Trophoblast cell (in vitro differentiated cells and primary cell): ENCODE measurements at regions not wholly inside any gene's neighbourhood (a gene's known extent, or its start where the extent isn't known, plus 50 kb on each side); places are given as distances from the start of the nearest gene placed in this dataset.

ENCODE experiments used
- DNase-seq, 2 donors: peaks; one replicate each; pipeline ENCODE4 v3.0.0-alpha.2; 2016
- H2AFZ ChIP-seq: 2 replicates; pipeline ENCODE4 v1.6.1; 2013; ENCODE audit warnings: low read length, moderate library complexity, mild to moderate bottlenecking; ENCODE audit not compliant: insufficient read depth, poor library complexity
- H2AK5ac ChIP-seq: 2 replicates; pipeline ENCODE4 v1.6.1; 2013; ENCODE audit warnings: mild to moderate bottlenecking, low read length
- H2BK120ac ChIP-seq: 2 replicates; pipeline ENCODE4 v1.6.1; 2013; ENCODE audit warnings: low read length, mild to moderate bottlenecking, moderate library complexity; ENCODE audit not compliant: insufficient read depth, poor library complexity
- H2BK12ac ChIP-seq: 2 replicates; pipeline ENCODE4 v1.6.1; 2013; ENCODE audit warnings: mild to moderate bottlenecking, low read length, moderate library complexity
- H2BK5ac ChIP-seq: 2 replicates; pipeline ENCODE4 v1.6.1; 2013; ENCODE audit warnings: low read length, low read depth, moderate library complexity, mild to moderate bottlenecking; ENCODE audit not compliant: poor library complexity
- H3K14ac ChIP-seq: 2 replicates; pipeline ENCODE4 v1.6.1; 2013; ENCODE audit warnings: mild to moderate bottlenecking, low read length
- H3K18ac ChIP-seq: 2 replicates; pipeline ENCODE4 v1.6.1; 2013; ENCODE audit warnings: mild to moderate bottlenecking, low read length
- H3K23ac ChIP-seq: 2 replicates; pipeline ENCODE4 v1.6.1; 2013; ENCODE audit warnings: low read length
- H3K27ac ChIP-seq: 2 replicates; pipeline ENCODE4 v1.5.1; 2013; ENCODE audit warnings: low read depth, mild to moderate bottlenecking, inconsistent platforms, low read length, moderate library complexity
- H3K27me3 ChIP-seq: 2 replicates; pipeline ENCODE4 v1.6.1; 2013; ENCODE audit warnings: inconsistent platforms, mild to moderate bottlenecking, low read length, moderate library complexity; ENCODE audit not compliant: insufficient read depth
- H3K36me3 ChIP-seq, 2 experiments: 1 replicate in 1 of 2; 2 replicates in 1 of 2; pipeline ENCODE4 v1.6.1; 2013; ENCODE audit warnings: low read length in 2 of 2, mild to moderate bottlenecking in 2 of 2, moderate library complexity in 1 of 2; ENCODE audit not compliant: insufficient read depth in 2 of 2, control insufficient read depth in 1 of 2
- H3K4ac ChIP-seq: 2 replicates; pipeline ENCODE4 v1.6.1; 2013; ENCODE audit warnings: low read depth, mild to moderate bottlenecking, low read length, moderate library complexity
- H3K4me1 ChIP-seq, 2 experiments: 1 replicate in 1 of 2; 2 replicates in 1 of 2; pipeline ENCODE4 v1.6.1; 2013; ENCODE audit warnings: low read length in 2 of 2, mild to moderate bottlenecking in 2 of 2, moderate library complexity in 1 of 2; ENCODE audit not compliant: insufficient read depth in 2 of 2, control insufficient read depth in 1 of 2
- H3K4me2 ChIP-seq: 2 replicates; pipeline ENCODE4 v1.6.1; 2013; ENCODE audit warnings: inconsistent platforms, mild to moderate bottlenecking, low read length, moderate library complexity
- H3K4me3 ChIP-seq: 2 replicates; pipeline ENCODE4 v1.5.1; 2013; ENCODE audit warnings: mild to moderate bottlenecking, low read depth, low read length, inconsistent platforms
- H3K79me1 ChIP-seq: one replicate; pipeline ENCODE4 v1.6.1; 2013; ENCODE audit warnings: low read length
- H3K79me2 ChIP-seq: 2 replicates; pipeline ENCODE4 v1.6.1; 2013; ENCODE audit warnings: low read length, mild to moderate bottlenecking; ENCODE audit not compliant: control insufficient read depth, insufficient read depth, poor library complexity
- H3K9ac ChIP-seq: 2 replicates; pipeline ENCODE4 v1.6.1; 2013; ENCODE audit warnings: mild to moderate bottlenecking, low read length
- H3K9me3 ChIP-seq: 2 replicates; pipeline ENCODE4 v1.6.1; 2013; ENCODE audit warnings: low read depth, mild to moderate bottlenecking, control low read depth, inconsistent platforms, low read length; ENCODE audit not compliant: insufficient read depth
- H4K12ac ChIP-seq: 2 replicates; pipeline ENCODE4 v1.6.1; 2013; ENCODE audit warnings: low read depth, mild to moderate bottlenecking, low read length, moderate library complexity
- H4K8ac ChIP-seq: 2 replicates; pipeline ENCODE4 v1.6.1; 2013; ENCODE audit warnings: low read depth, mild to moderate bottlenecking, low read length, moderate library complexity
- H4K91ac ChIP-seq: one replicate; pipeline ENCODE4 v1.6.1; 2013; ENCODE audit warnings: low read depth, mild to moderate bottlenecking, low read length, moderate library complexity
- WGBS: extraction: QIAGEN DNeasy Blood & Tissue Kit; methylation state at CpG from one replicate; pipeline ENCODE4 v1.1.7; 2013; ENCODE audit warnings: missing lambda C conversion rate; ENCODE audit not compliant: insufficient read length, insufficient coverage; ENCODE audit errors: extremely low coverage; 5-methylcytosine and 5-hydroxymethylcytosine counted together

DNA sequence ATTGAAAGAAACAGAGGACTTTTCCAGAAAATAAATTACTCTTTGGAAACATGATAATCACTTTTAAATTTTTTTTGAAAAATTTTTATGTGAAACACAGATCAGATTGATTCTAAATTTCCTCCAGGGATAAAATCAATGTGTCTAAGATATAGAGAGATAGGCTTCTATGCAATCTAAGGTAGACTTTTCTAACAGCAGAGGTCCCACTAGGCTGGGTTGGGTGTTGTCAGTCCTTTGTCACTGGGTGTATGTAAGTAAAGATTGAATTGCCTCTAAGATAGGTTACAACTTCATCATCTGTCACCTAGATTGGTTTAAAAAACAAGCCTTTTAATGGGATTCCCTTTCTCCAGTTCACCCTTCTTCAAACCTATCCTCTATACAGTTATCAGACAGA lies 449.9 kb downstream of the DHX35 start:
- Histone ChIP-seq H3K27ac (no peak overlapping the region), H3K4me3 (no peak overlapping the region), H4K8ac (no peak overlapping the region), H2AFZ (no peak overlapping the region), H3K4ac (no peak overlapping the region), H3K27me3 (no peaks in the 10 kb centered on the region), H3K9me3 (peaks cover 1% of the 10 kb centered on the region), H4K91ac (no peak overlapping the region), H3K14ac (no peak overlapping the region), H2BK12ac (no peak overlapping the region), H3K4me2 (no peak overlapping the region), H3K18ac (no peak overlapping the region), H3K4me1 (no peaks in the 10 kb centered on the region), H2AK5ac (no peak overlapping the region), H3K36me3 (no peaks in the 10 kb centered on the region), H2BK5ac (no peak overlapping the region), H3K79me2 (no peaks in the 10 kb centered on the region), H3K23ac (no peak overlapping the region), H3K9ac (no peak overlapping the region), H3K79me1 (no peaks in the 10 kb centered on the region), H4K12ac (no peak overlapping the region), H2BK120ac (no peak overlapping the region)
- no peak for DNase-seq

DNA sequence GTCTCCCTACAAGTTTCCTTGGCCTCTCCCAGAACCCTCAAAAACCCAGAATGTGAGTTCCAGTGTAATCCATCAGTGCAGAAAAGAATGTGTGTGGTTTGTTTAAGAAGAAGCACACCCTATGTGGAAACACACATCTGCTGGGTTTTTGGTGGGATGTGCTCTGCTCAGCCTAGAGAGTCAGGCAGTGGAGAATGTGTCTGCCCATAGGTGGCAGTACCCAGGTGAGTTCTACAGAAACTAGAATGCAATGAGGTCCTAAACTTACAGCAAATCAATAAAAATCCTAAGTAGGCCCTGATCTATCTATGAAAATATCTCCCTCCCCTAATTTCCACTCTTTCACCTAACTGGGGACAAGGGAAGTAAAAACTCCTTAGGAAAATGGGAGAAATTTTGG lies 437.3 kb downstream of the DHX35 start:
- Histone ChIP-seq H3K4me3 (no peak overlapping the region), H2BK120ac (no peak overlapping the region), H2AK5ac (no peak overlapping the region), H3K79me1 (no peaks in the 10 kb centered on the region), H3K4me2 (no peak overlapping the region), H3K79me2 (no peaks in the 10 kb centered on the region), H2AFZ (no peak overlapping the region), H3K9me3 (no peaks in the 10 kb centered on the region), H4K12ac (no peak overlapping the region), H2BK5ac (no peak overlapping the region), H3K36me3 (no peaks in the 10 kb centered on the region), H3K4me1 (no peaks in the 10 kb centered on the region), H3K14ac (no peak overlapping the region), H3K27me3 (no peaks in the 10 kb centered on the region), H3K18ac (no peak overlapping the region), H4K91ac (no peak overlapping the region), H2BK12ac (no peak overlapping the region), H4K8ac (no peak overlapping the region), H3K4ac (no peak overlapping the region), H3K9ac (no peak overlapping the region), H3K27ac (no peak overlapping the region), H3K23ac (no peak overlapping the region)
- DNase-seq, result no peak

DNA sequence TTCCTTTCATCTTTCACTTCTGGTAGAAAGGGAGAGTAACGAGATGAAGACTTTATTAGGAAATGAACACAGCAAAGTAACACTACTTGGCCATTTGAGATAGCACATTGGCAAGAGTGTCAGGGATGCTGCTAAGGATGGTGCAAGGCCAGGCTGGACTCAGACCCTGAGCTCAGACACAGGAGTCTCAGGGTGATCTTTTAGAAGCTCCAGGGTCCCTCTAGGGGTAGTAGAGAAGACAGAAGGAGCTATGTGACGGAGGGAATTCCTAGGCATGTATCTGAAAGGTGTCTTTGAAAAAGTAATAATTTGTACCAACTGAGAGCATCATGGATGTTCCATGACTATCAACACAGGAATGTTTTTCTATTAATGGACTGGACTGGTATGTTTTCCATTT lies 436.5 kb downstream of the DHX35 start:
- no peak overlapping the region for H2BK5ac ChIP-seq
- H2AFZ ChIP-seq, result no peak overlapping the region
- no peak overlapping the region for H4K12ac ChIP-seq
- H3K4ac ChIP-seq, result no peak overlapping the region
- WGBS, result no CpG with 5 or more reads among the region's 2 CpGs
- H3K79me2 ChIP-seq, result no peaks in the 10 kb centered on the region
- H3K9ac ChIP-seq, result no peak overlapping the region
- H2AK5ac ChIP-seq, result no peak overlapping the region
- H2BK12ac ChIP-seq, result no peak overlapping the region
- no peak for DNase-seq
- H3K18ac ChIP-seq, result no peak overlapping the region
- no peaks in the 10 kb centered on the region for H3K4me1 ChIP-seq
- no peak overlapping the region for H3K23ac ChIP-seq
- no peak overlapping the region for H3K14ac ChIP-seq
- H3K9me3 ChIP-seq, result no peaks in the 10 kb centered on the region
- H3K27me3 ChIP-seq, result no peaks in the 10 kb centered on the region
- no peak overlapping the region for H3K27ac ChIP-seq
- H3K36me3 ChIP-seq, result no peaks in the 10 kb centered on the region
- no peaks in the 10 kb centered on the region for H3K79me1 ChIP-seq
- no peak overlapping the region for H4K8ac ChIP-seq
- no peak overlapping the region for H3K4me3 ChIP-seq
- no peak overlapping the region for H3K4me2 ChIP-seq
- H2BK120ac ChIP-seq, result no peak overlapping the region
- no peak overlapping the region for H4K91ac ChIP-seq

DNA sequence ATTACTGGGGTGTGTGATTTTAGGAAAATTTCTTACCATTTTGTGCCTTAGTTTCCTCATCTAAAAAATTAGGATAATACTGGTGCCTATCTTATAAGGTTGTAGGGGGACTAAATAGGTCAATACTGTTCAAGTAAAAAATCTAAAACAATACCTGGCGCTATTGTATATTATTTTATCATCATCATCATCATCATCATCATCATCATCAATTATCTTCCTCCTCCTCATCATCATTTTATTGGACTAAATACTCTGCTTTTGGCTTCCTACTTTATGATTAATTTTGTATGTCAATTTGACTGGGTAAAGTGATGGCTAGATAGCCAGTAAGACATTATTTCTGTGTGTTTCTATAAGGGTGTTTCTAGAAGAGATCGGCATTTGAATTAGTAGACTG lies 435.5 kb downstream of the DHX35 start:
- no peak overlapping the region for H3K4ac ChIP-seq
- no peak overlapping the region for H3K27ac ChIP-seq
- no peak overlapping the region for H2BK12ac ChIP-seq
- H3K4me2 ChIP-seq, result no peak overlapping the region
- no peak overlapping the region for H3K9ac ChIP-seq
- H3K79me1 ChIP-seq, result no peaks in the 10 kb centered on the region
- H3K23ac ChIP-seq, result no peak overlapping the region
- H2AK5ac ChIP-seq, result no peak overlapping the region
- H4K91ac ChIP-seq, result no peak overlapping the region
- no peaks in the 10 kb centered on the region for H3K4me1 ChIP-seq
- no peaks in the 10 kb centered on the region for H3K36me3 ChIP-seq
- DNase-seq, result no peak
- no peaks in the 10 kb centered on the region for H3K79me2 ChIP-seq
- H4K8ac ChIP-seq, result no peak overlapping the region
- no peak overlapping the region for H3K4me3 ChIP-seq
- no peaks in the 10 kb centered on the region for H3K9me3 ChIP-seq
- no peak overlapping the region for H2BK5ac ChIP-seq
- H4K12ac ChIP-seq, result no peak overlapping the region
- no peak overlapping the region for H3K14ac ChIP-seq
- no peak overlapping the region for H3K18ac ChIP-seq
- no CpG with 5 or more reads among the region's 2 CpGs for WGBS
- no peak overlapping the region for H2BK120ac ChIP-seq
- H2AFZ ChIP-seq, result no peak overlapping the region
- H3K27me3 ChIP-seq, result no peaks in the 10 kb centered on the region
